SK-N-SH (cell line): ENCODE measurements at regions not wholly inside any gene's neighbourhood (a gene's known extent, or its start where the extent isn't known, plus 50 kb on each side); places are given as distances from the start of the nearest gene placed in this dataset.

Experiments used
- EZH2phosphoT487 ChIP-seq: fragments of 200-600 bp; sonication (generic); IDR thresholded peaks from 2 replicates; pipeline ENCODE4 v1.6.1; 2017; ENCODE audit warnings: low read depth, mixed run types, mild to moderate bottlenecking, antibody characterized with exemption, moderate library complexity, borderline replicate concordance
- FOXJ3 ChIP-seq: sonication (generic); formaldehyde crosslinking; IDR thresholded peaks from 2 replicates; pipeline ENCODE4 v1.5.1; 2020; ENCODE audit warnings: mild to moderate bottlenecking, missing genetic modification reagents
- MAX ChIP-seq: IDR thresholded peaks from 2 replicates; pipeline ENCODE4 v1.4.0; 2012; ENCODE audit warnings: low read depth
- SIN3A ChIP-seq: IDR thresholded peaks from 2 replicates; pipeline ENCODE4 v1.6.1; 2012; ENCODE audit warnings: low read depth, mild to moderate bottlenecking, low read length, moderate library complexity, borderline replicate concordance
- TCF12 ChIP-seq: IDR thresholded peaks from 2 replicates; pipeline ENCODE4 v1.4.0; 2012
- USF1 ChIP-seq: IDR thresholded peaks from 2 replicates; pipeline ENCODE4 v1.4.0; 2012; ENCODE audit warnings: low read depth, borderline replicate concordance
- USF2 ChIP-seq: fragments of 150-350 bp; IDR thresholded peaks from 2 replicates; pipeline ENCODE4 v1.6.1; 2017; ENCODE audit warnings: antibody characterized with exemption, low read length, low read depth, borderline replicate concordance
- YY1 ChIP-seq: IDR thresholded peaks from 2 replicates; pipeline ENCODE4 v1.4.0; 2012; ENCODE audit warnings: low read depth, mild to moderate bottlenecking
- TF ChIP-seq, protein P1 (sequence below): fragments of 200-600 bp; sonication (generic); IDR thresholded peaks from 2 replicates; pipeline ENCODE4 v1.6.1; 2017; ENCODE audit warnings: antibody characterized with exemption, mild to moderate bottlenecking, moderate library complexity
- TF ChIP-seq, protein P2 (sequence below): IDR thresholded peaks from 2 replicates; pipeline ENCODE4 v1.6.1; 2012; ENCODE audit warnings: mild to moderate bottlenecking, low read depth, low read length, moderate library complexity
- TF ChIP-seq, protein P3 (sequence below): IDR thresholded peaks from 2 replicates; pipeline ENCODE4; 2012

- TF ChIP-seq FOXJ3 (CRISPR knock-in tag) (no peak), USF2 (no peak), USF1 (no peak), YY1 (no peak), EZH2phosphoT487 (no peak), TCF12 (no peak), SIN3A (no peak), MAX (no peak)
- TF ChIP-seq, protein P1, sequence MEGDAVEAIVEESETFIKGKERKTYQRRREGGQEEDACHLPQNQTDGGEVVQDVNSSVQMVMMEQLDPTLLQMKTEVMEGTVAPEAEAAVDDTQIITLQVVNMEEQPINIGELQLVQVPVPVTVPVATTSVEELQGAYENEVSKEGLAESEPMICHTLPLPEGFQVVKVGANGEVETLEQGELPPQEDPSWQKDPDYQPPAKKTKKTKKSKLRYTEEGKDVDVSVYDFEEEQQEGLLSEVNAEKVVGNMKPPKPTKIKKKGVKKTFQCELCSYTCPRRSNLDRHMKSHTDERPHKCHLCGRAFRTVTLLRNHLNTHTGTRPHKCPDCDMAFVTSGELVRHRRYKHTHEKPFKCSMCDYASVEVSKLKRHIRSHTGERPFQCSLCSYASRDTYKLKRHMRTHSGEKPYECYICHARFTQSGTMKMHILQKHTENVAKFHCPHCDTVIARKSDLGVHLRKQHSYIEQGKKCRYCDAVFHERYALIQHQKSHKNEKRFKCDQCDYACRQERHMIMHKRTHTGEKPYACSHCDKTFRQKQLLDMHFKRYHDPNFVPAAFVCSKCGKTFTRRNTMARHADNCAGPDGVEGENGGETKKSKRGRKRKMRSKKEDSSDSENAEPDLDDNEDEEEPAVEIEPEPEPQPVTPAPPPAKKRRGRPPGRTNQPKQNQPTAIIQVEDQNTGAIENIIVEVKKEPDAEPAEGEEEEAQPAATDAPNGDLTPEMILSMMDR, result no peak
- TF ChIP-seq, protein P2, sequence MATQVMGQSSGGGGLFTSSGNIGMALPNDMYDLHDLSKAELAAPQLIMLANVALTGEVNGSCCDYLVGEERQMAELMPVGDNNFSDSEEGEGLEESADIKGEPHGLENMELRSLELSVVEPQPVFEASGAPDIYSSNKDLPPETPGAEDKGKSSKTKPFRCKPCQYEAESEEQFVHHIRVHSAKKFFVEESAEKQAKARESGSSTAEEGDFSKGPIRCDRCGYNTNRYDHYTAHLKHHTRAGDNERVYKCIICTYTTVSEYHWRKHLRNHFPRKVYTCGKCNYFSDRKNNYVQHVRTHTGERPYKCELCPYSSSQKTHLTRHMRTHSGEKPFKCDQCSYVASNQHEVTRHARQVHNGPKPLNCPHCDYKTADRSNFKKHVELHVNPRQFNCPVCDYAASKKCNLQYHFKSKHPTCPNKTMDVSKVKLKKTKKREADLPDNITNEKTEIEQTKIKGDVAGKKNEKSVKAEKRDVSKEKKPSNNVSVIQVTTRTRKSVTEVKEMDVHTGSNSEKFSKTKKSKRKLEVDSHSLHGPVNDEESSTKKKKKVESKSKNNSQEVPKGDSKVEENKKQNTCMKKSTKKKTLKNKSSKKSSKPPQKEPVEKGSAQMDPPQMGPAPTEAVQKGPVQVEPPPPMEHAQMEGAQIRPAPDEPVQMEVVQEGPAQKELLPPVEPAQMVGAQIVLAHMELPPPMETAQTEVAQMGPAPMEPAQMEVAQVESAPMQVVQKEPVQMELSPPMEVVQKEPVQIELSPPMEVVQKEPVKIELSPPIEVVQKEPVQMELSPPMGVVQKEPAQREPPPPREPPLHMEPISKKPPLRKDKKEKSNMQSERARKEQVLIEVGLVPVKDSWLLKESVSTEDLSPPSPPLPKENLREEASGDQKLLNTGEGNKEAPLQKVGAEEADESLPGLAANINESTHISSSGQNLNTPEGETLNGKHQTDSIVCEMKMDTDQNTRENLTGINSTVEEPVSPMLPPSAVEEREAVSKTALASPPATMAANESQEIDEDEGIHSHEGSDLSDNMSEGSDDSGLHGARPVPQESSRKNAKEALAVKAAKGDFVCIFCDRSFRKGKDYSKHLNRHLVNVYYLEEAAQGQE, result no peak
- TF ChIP-seq, protein P3, sequence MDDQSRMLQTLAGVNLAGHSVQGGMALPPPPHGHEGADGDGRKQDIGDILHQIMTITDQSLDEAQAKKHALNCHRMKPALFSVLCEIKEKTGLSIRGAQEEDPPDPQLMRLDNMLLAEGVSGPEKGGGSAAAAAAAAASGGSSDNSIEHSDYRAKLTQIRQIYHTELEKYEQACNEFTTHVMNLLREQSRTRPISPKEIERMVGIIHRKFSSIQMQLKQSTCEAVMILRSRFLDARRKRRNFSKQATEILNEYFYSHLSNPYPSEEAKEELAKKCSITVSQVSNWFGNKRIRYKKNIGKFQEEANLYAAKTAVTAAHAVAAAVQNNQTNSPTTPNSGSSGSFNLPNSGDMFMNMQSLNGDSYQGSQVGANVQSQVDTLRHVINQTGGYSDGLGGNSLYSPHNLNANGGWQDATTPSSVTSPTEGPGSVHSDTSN, result no peak
Measured at GRCh38 chr6:153702671-153703070, 336.4 kb upstream of the OPRM1 start.
